ENCODE measurements at regions not wholly inside any gene's neighbourhood (a gene's known extent, or its start where the extent isn't known, plus 50 kb on each side); places are given as distances from the start of the nearest gene placed in this dataset.

- Histone ChIP-seq H3K4me2 (ENCODE audit: low read length) (no peak overlapping the region), H3K9ac (ENCODE audit: low read length) (no peak overlapping the region), H3K27ac (ENCODE audit: low read length) (no peak overlapping the region), H3K9me2 (ENCODE audit: insufficient read depth, low read length) (no peaks in the 10 kb centered on the region), H4K20me1 (ENCODE audit: insufficient read depth) (no peaks in the 10 kb centered on the region), H3K9me3 (ENCODE audit: low read length) (no peaks in the 10 kb centered on the region), H3K79me2 (replicated peaks; ENCODE audit: insufficient read depth, low read length) (no peaks in the 10 kb centered on the region), H3F3A (ENCODE audit: insufficient read depth, low read length, poor library complexity, severe bottlenecking) (no peaks in the 10 kb centered on the region), H3K4me3 (ENCODE audit: low read length) (no peak overlapping the region), H3K27me3 (ENCODE audit: insufficient read depth, low read depth, low read length) (no peaks in the 10 kb centered on the region), H3K36me3 (ENCODE audit: insufficient read depth, low read length) (no peaks in the 10 kb centered on the region), H2AFZ (ENCODE audit: low read depth, low read length) (no peak overlapping the region)
- TF ChIP-seq RAD21 (conservative IDR thresholded peaks at IDR 0.05), result no peak
- no peak for TF ChIP-seq SMC3 (conservative IDR thresholded peaks at IDR 0.05; ENCODE audit: poor library complexity)
- no peak for TF ChIP-seq REST (IDR thresholded peaks at IDR 0.05; ENCODE audit: borderline replicate concordance)
- no peak for TF ChIP-seq EZH2 (IDR thresholded peaks at IDR 0.05; ENCODE audit: borderline replicate concordance, insufficient read depth, low read length, poor library complexity, severe bottlenecking)
Measured at GRCh38 chr3:69649120-69650065, 89.9 kb upstream of the MITF start.

GRCh38 chr3:69648126-69648525 is 91.1 kb upstream of the MITF start:
- TF ChIP-seq EZH2 (IDR thresholded peaks at IDR 0.05; ENCODE audit: borderline replicate concordance, insufficient read depth, low read length, poor library complexity, severe bottlenecking) (no peak), TAF1 (IDR thresholded peaks at IDR 0.05; ENCODE audit: low read depth) (no peak), RAD21 (conservative IDR thresholded peaks at IDR 0.05) (no peak), MXI1 (conservative IDR thresholded peaks at IDR 0.05; ENCODE audit: poor library complexity, severe bottlenecking) (no peak), REST (IDR thresholded peaks at IDR 0.05; ENCODE audit: borderline replicate concordance) (no peak)
- TF ChIP-seq, protein P1, sequence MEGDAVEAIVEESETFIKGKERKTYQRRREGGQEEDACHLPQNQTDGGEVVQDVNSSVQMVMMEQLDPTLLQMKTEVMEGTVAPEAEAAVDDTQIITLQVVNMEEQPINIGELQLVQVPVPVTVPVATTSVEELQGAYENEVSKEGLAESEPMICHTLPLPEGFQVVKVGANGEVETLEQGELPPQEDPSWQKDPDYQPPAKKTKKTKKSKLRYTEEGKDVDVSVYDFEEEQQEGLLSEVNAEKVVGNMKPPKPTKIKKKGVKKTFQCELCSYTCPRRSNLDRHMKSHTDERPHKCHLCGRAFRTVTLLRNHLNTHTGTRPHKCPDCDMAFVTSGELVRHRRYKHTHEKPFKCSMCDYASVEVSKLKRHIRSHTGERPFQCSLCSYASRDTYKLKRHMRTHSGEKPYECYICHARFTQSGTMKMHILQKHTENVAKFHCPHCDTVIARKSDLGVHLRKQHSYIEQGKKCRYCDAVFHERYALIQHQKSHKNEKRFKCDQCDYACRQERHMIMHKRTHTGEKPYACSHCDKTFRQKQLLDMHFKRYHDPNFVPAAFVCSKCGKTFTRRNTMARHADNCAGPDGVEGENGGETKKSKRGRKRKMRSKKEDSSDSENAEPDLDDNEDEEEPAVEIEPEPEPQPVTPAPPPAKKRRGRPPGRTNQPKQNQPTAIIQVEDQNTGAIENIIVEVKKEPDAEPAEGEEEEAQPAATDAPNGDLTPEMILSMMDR (IDR thresholded peaks at IDR 0.05; ENCODE audit: poor library complexity, severe bottlenecking), result no peak
- no peaks in the 10 kb centered on the region for H3K36me3 ChIP-seq (ENCODE audit: insufficient read depth, low read length)
- no peak overlapping the region for H3K4me3 ChIP-seq (ENCODE audit: low read length)
- no peaks in the 10 kb centered on the region for H3K27me3 ChIP-seq (ENCODE audit: insufficient read depth, low read depth, low read length)
- no peaks in the 10 kb centered on the region for H4K20me1 ChIP-seq (ENCODE audit: insufficient read depth)
- H3K79me2 ChIP-seq (replicated peaks; ENCODE audit: insufficient read depth, low read length), result no peaks in the 10 kb centered on the region
- H3K27ac ChIP-seq (ENCODE audit: low read length), result no peak overlapping the region
- H3K9ac ChIP-seq (ENCODE audit: low read length), result no peak overlapping the region
- no peaks in the 10 kb centered on the region for H3K9me3 ChIP-seq (ENCODE audit: low read length)
- H3F3A ChIP-seq (ENCODE audit: insufficient read depth, low read length, poor library complexity, severe bottlenecking), result no peaks in the 10 kb centered on the region
- H3K4me2 ChIP-seq (ENCODE audit: low read length), result no peak overlapping the region
- no peaks in the 10 kb centered on the region for H3K9me2 ChIP-seq (ENCODE audit: insufficient read depth, low read length)
- no peak overlapping the region for H2AFZ ChIP-seq (ENCODE audit: low read depth, low read length)

All from neural cell (in vitro differentiated cells).